ENCODE measurements at regions not wholly inside any gene's neighbourhood (a gene's known extent, or its start where the extent isn't known, plus 50 kb on each side); places are given as distances from the start of the nearest gene placed in this dataset.
A peak's percentile ranks its signal among the peaks of the same experiment; 100 is the strongest.

- Histone ChIP-seq H3K4me3 (ENCODE audit: low read depth in 1 of 3, low read length in 3 of 3) (no peak overlapping the region), H3K36me3 (ENCODE audit: control insufficient read depth in 3 of 3, insufficient read depth in 2 of 3, low read depth in 1 of 3, low read length in 3 of 3) (no peaks in the 10 kb centered on the region), H3K27me3 (ENCODE audit: control insufficient read depth in 3 of 3, insufficient read depth in 3 of 3, low read length in 3 of 3) (no peaks in the 10 kb centered on the region), H3K9me3 (ENCODE audit: control insufficient read depth in 2 of 2, insufficient read depth in 1 of 2, low read depth in 1 of 2, low read length in 1 of 2) (peaks cover 0 to 7% of the 10 kb centered on the region in 2 donors), H3K4me1 (ENCODE audit: control insufficient read depth in 3 of 3, insufficient read depth in 2 of 3, low read depth in 1 of 3, low read length in 2 of 3) (peaks cover 5 to 30% (median 16%) of the 10 kb centered on the region in 3 donors), H3K27ac (ENCODE audit: low read depth in 1 of 3, low read length in 2 of 3) (peak overlapping the region; percentile 9 to 65 (median 25))
- DNase-seq: no peak
- no peak for FAIRE-seq
- WGBS, 3 donors: 60 to 62% (median 62%) methylated on average over 3 of the region's 3 CpGs
These were observed 73.3 kb upstream of the CD93 start for GRCh38 chr20:23159256-23159946.

- Histone ChIP-seq H3K4me1 (ENCODE audit: control insufficient read depth in 3 of 3, insufficient read depth in 2 of 3, low read depth in 1 of 3, low read length in 2 of 3) (peaks cover 4 to 18% (median 5%) of the 10 kb centered on the region in 3 donors), H3K4me3 (ENCODE audit: low read depth in 1 of 3, low read length in 3 of 3) (no peak overlapping the region), H3K9me3 (ENCODE audit: control insufficient read depth in 2 of 2, insufficient read depth in 1 of 2, low read depth in 1 of 2, low read length in 1 of 2) (peaks cover 0 to 7% of the 10 kb centered on the region in 2 donors), H3K27me3 (ENCODE audit: control insufficient read depth in 3 of 3, insufficient read depth in 3 of 3, low read length in 3 of 3) (no peaks in the 10 kb centered on the region), H3K36me3 (ENCODE audit: control insufficient read depth in 3 of 3, insufficient read depth in 2 of 3, low read depth in 1 of 3, low read length in 3 of 3) (no peaks in the 10 kb centered on the region), H3K27ac (ENCODE audit: low read depth in 1 of 3, low read length in 2 of 3) (no peak overlapping the region)
- WGBS, 3 donors: 92 to 96% (median 95%) methylated on average over 15 of the region's 15 CpGs
- no peak for FAIRE-seq
- no peak for DNase-seq
These were observed 71.6 kb upstream of the CD93 start for GRCh38 chr20:23157734-23158133.

GRCh38 chr20:23156842-23157423 lies 70.8 kb upstream of the CD93 start:
- Histone ChIP-seq H3K9me3 (ENCODE audit: control insufficient read depth in 2 of 2, insufficient read depth in 1 of 2, low read depth in 1 of 2, low read length in 1 of 2) (no peaks in the 10 kb centered on the region), H3K27ac (ENCODE audit: low read depth in 1 of 3, low read length in 2 of 3) (peak overlapping the region in 1 of 3 donors; percentile 18), H3K4me1 (ENCODE audit: control insufficient read depth in 3 of 3, insufficient read depth in 2 of 3, low read depth in 1 of 3, low read length in 2 of 3) (peaks cover 5 to 13% (median 6%) of the 10 kb centered on the region in 3 donors), H3K36me3 (ENCODE audit: control insufficient read depth in 3 of 3, insufficient read depth in 2 of 3, low read depth in 1 of 3, low read length in 3 of 3) (no peaks in the 10 kb centered on the region), H3K4me3 (ENCODE audit: low read depth in 1 of 3, low read length in 3 of 3) (no peak overlapping the region), H3K27me3 (ENCODE audit: control insufficient read depth in 3 of 3, insufficient read depth in 3 of 3, low read length in 3 of 3) (no peaks in the 10 kb centered on the region)
- no peak for DNase-seq
- FAIRE-seq: no peak
- WGBS, 3 donors: 81 to 88% (median 87%) methylated on average over 5 of the region's 5 CpGs

- no peak overlapping the region for H3K4me3 ChIP-seq (ENCODE audit: low read depth in 1 of 3, low read length in 3 of 3)
- no peaks in the 10 kb centered on the region for H3K9me3 ChIP-seq (ENCODE audit: control insufficient read depth in 2 of 2, insufficient read depth in 1 of 2, low read depth in 1 of 2, low read length in 1 of 2)
- no peaks in the 10 kb centered on the region for H3K36me3 ChIP-seq (ENCODE audit: control insufficient read depth in 3 of 3, insufficient read depth in 2 of 3, low read depth in 1 of 3, low read length in 3 of 3)
- H3K4me1 ChIP-seq (ENCODE audit: control insufficient read depth in 3 of 3, insufficient read depth in 2 of 3, low read depth in 1 of 3, low read length in 2 of 3): peaks cover 5 to 13% (median 8%) of the 10 kb centered on the region in 3 donors
- peak in 1 of 2 donors; percentile 31 for DNase-seq
- H3K27me3 ChIP-seq (ENCODE audit: control insufficient read depth in 3 of 3, insufficient read depth in 3 of 3, low read length in 3 of 3): no peaks in the 10 kb centered on the region
- H3K27ac ChIP-seq (ENCODE audit: low read depth in 1 of 3, low read length in 2 of 3): peak overlapping the region in 1 of 3 donors; percentile 18
- WGBS, 3 donors: 83 to 89% (median 83%) methylated on average over 11 of the region's 11 CpGs
- FAIRE-seq: no peak
These were observed 70.2 kb upstream of the CD93 start for GRCh38 chr20:23156170-23156841.

GRCh38 chr20:23155141-23155590 lies 69.0 kb upstream of the CD93 start:
- Histone ChIP-seq H3K36me3 (ENCODE audit: control insufficient read depth in 3 of 3, insufficient read depth in 2 of 3, low read depth in 1 of 3, low read length in 3 of 3) (no peaks in the 10 kb centered on the region), H3K4me3 (ENCODE audit: low read depth in 1 of 3, low read length in 3 of 3) (no peak overlapping the region), H3K27me3 (ENCODE audit: control insufficient read depth in 3 of 3, insufficient read depth in 3 of 3, low read length in 3 of 3) (no peaks in the 10 kb centered on the region), H3K9me3 (ENCODE audit: control insufficient read depth in 2 of 2, insufficient read depth in 1 of 2, low read depth in 1 of 2, low read length in 1 of 2) (no peaks in the 10 kb centered on the region), H3K27ac (ENCODE audit: low read depth in 1 of 3, low read length in 2 of 3) (no peak overlapping the region), H3K4me1 (ENCODE audit: control insufficient read depth in 3 of 3, insufficient read depth in 2 of 3, low read depth in 1 of 3, low read length in 2 of 3) (peaks cover 5 to 10% (median 8%) of the 10 kb centered on the region in 3 donors)
- 63 to 81% (median 68%) methylated on average over 7 of the region's 7 CpGs for WGBS, 3 donors
- DNase-seq (no peak), FAIRE-seq (no peak)

GRCh38 chr20:23153696-23154341 lies 67.7 kb upstream of the CD93 start:
- no peaks in the 10 kb centered on the region for H3K36me3 ChIP-seq (ENCODE audit: control insufficient read depth in 3 of 3, insufficient read depth in 2 of 3, low read depth in 1 of 3, low read length in 3 of 3)
- H3K4me3 ChIP-seq (ENCODE audit: low read depth in 1 of 3, low read length in 3 of 3): no peak overlapping the region
- H3K27ac ChIP-seq (ENCODE audit: low read depth in 1 of 3, low read length in 2 of 3): no peak overlapping the region
- DNase-seq (no peak), FAIRE-seq (no peak)
- H3K4me1 ChIP-seq (ENCODE audit: control insufficient read depth in 3 of 3, insufficient read depth in 2 of 3, low read depth in 1 of 3, low read length in 2 of 3): peaks cover 4 to 10% (median 5%) of the 10 kb centered on the region in 3 donors
- WGBS, 3 donors: 81 to 91% (median 89%) methylated on average over 4 of the region's 4 CpGs
- no peaks in the 10 kb centered on the region for H3K9me3 ChIP-seq (ENCODE audit: control insufficient read depth in 2 of 2, insufficient read depth in 1 of 2, low read depth in 1 of 2, low read length in 1 of 2)
- H3K27me3 ChIP-seq (ENCODE audit: control insufficient read depth in 3 of 3, insufficient read depth in 3 of 3, low read length in 3 of 3): no peaks in the 10 kb centered on the region

- Histone ChIP-seq H3K4me3 (ENCODE audit: low read depth in 1 of 3, low read length in 3 of 3) (no peak overlapping the region), H3K36me3 (ENCODE audit: control insufficient read depth in 3 of 3, insufficient read depth in 2 of 3, low read depth in 1 of 3, low read length in 3 of 3) (no peaks in the 10 kb centered on the region), H3K9me3 (ENCODE audit: control insufficient read depth in 2 of 2, insufficient read depth in 1 of 2, low read depth in 1 of 2, low read length in 1 of 2) (peaks cover 0 to 2% of the 10 kb centered on the region in 2 donors), H3K4me1 (ENCODE audit: control insufficient read depth in 3 of 3, insufficient read depth in 2 of 3, low read depth in 1 of 3, low read length in 2 of 3) (peaks cover 2 to 13% (median 5%) of the 10 kb centered on the region in 3 donors), H3K27me3 (ENCODE audit: control insufficient read depth in 3 of 3, insufficient read depth in 3 of 3, low read length in 3 of 3) (no peaks in the 10 kb centered on the region), H3K27ac (ENCODE audit: low read depth in 1 of 3, low read length in 2 of 3) (peak overlapping the region in 1 of 3 donors; percentile 81)
- WGBS, 3 donors: 93 to 97% (median 93%) methylated on average over 3 of the region's 3 CpGs
- DNase-seq: no peak
- no peak for FAIRE-seq
These were observed 66.8 kb upstream of the CD93 start for GRCh38 chr20:23152902-23153301.

GRCh38 chr20:23152308-23152892 lies 66.3 kb upstream of the CD93 start:
- H3K4me1 ChIP-seq (ENCODE audit: control insufficient read depth in 3 of 3, insufficient read depth in 2 of 3, low read depth in 1 of 3, low read length in 2 of 3): peaks cover 2 to 14% (median 5%) of the 10 kb centered on the region in 3 donors
- 32 to 39% (median 33%) methylated on average over 9 of the region's 9 CpGs for WGBS, 3 donors
- H3K9me3 ChIP-seq (ENCODE audit: control insufficient read depth in 2 of 2, insufficient read depth in 1 of 2, low read depth in 1 of 2, low read length in 1 of 2): peaks cover 0 to 4% of the 10 kb centered on the region in 2 donors
- FAIRE-seq (no peak), DNase-seq (peak; percentile 77 to 88)
- no peaks in the 10 kb centered on the region for H3K27me3 ChIP-seq (ENCODE audit: control insufficient read depth in 3 of 3, insufficient read depth in 3 of 3, low read length in 3 of 3)
- no peak overlapping the region for H3K4me3 ChIP-seq (ENCODE audit: low read depth in 1 of 3, low read length in 3 of 3)
- H3K36me3 ChIP-seq (ENCODE audit: control insufficient read depth in 3 of 3, insufficient read depth in 2 of 3, low read depth in 1 of 3, low read length in 3 of 3): no peaks in the 10 kb centered on the region
- peak overlapping the region in 2 of 3 donors; percentile 76 to 81 for H3K27ac ChIP-seq (ENCODE audit: low read depth in 1 of 3, low read length in 2 of 3)
